H1 (cell line): ENCODE measurements at regions not wholly inside any gene's neighbourhood (a gene's known extent, or its start where the extent isn't known, plus 50 kb on each side); places are given as distances from the start of the nearest gene placed in this dataset.

Experiments used
- CTCF ChIA-PET: fragments of 300-600 bp; sonication (Branson Sonifier 250); formaldehyde crosslinking; loops from one replicate; lab custom pipeline; 2021; ENCODE audit not compliant: partially characterized antibody; lab: Charles Lee
- POLR2A ChIA-PET: fragments of 300-600 bp; sonication (Branson Sonifier 250); formaldehyde crosslinking; loops from one replicate; lab custom pipeline; 2021; ENCODE audit warnings: inconsistent platforms; ENCODE audit not compliant: partially characterized antibody; lab: Charles Lee
- DNase-seq, 2 experiments: peaks; one replicate each; pipeline versions ENCODE4 v3.0.0 to v3.0.0-alpha.2; 2010 to 2022; ENCODE audit warnings: low spot score in 2 of 2, low read depth in 1 of 2, mixed read lengths in 1 of 2
- FAIRE-seq: peaks from 2 replicates; lab custom pipeline; 2011; peaks lifted over from hg19 to GRCh38; lab: Jason Lieb, UNC
- H2AFZ ChIP-seq: 2 replicates; pipeline ENCODE4 v1.8.1; 2012; ENCODE audit warnings: low read length, inconsistent platforms
- H2AK5ac ChIP-seq: 2 replicates; pipeline ENCODE4 v1.6.1; 2013; ENCODE audit warnings: low read depth, low read length
- H2BK120ac ChIP-seq: replicated peaks from 2 replicates; pipeline ENCODE3; 2013; ENCODE audit warnings: low read depth, low read length, inconsistent platforms
- H2BK12ac ChIP-seq: 2 replicates; pipeline ENCODE4 v1.6.1; 2013; ENCODE audit warnings: low read depth, low read length
- H2BK15ac ChIP-seq: 2 replicates; pipeline ENCODE4 v1.6.1; 2013; ENCODE audit warnings: low read length
- H2BK20ac ChIP-seq: 2 replicates; pipeline ENCODE4 v1.6.1; 2013; ENCODE audit warnings: low read length
- H2BK5ac ChIP-seq: 2 replicates; pipeline ENCODE4 v1.6.1; 2013; ENCODE audit warnings: low read depth, low read length
- H3K14ac ChIP-seq: 2 replicates; pipeline ENCODE4 v1.6.1; 2013; ENCODE audit warnings: inconsistent platforms; ENCODE audit not compliant: insufficient read length
- H3K18ac ChIP-seq: 2 replicates; pipeline ENCODE4 v1.6.1; 2013; ENCODE audit warnings: low read length; ENCODE audit errors: extremely low read depth
- H3K23ac ChIP-seq: 2 replicates; pipeline ENCODE4 v1.6.1; 2013; ENCODE audit warnings: inconsistent platforms; ENCODE audit not compliant: insufficient read length
- H3K23me2 ChIP-seq: 2 replicates; pipeline ENCODE4 v1.6.1; 2013; ENCODE audit warnings: low read depth, low read length
- H3K27ac ChIP-seq: 2 replicates; pipeline ENCODE4 v1.6.1; 2011; ENCODE audit warnings: low read depth, low read length, inconsistent platforms
- H3K27me3 ChIP-seq, 4 experiments: replicated peaks in 1 of 4; 1 replicate in 1 of 4; 2 replicates in 3 of 4; pipeline versions ENCODE4 v1.6.1 to v1.8.1; 2011 to 2013; ENCODE audit warnings: low read length in 3 of 4, mild to moderate bottlenecking in 3 of 4, inconsistent platforms in 2 of 4, mixed read lengths in 2 of 4, moderate library complexity in 1 of 4; ENCODE audit not compliant: control insufficient read depth in 3 of 4, insufficient read depth in 3 of 4; ENCODE audit errors: extremely low read depth in 1 of 4
- H3K36me3 ChIP-seq, 4 experiments: 2 replicates each; pipeline versions ENCODE4 v1.6.1 to v1.8.1; 2011 to 2013; ENCODE audit warnings: mild to moderate bottlenecking in 4 of 4, low read length in 3 of 4, moderate library complexity in 2 of 4, control low read depth in 1 of 4, inconsistent platforms in 1 of 4; ENCODE audit not compliant: insufficient read depth in 4 of 4, control insufficient read depth in 2 of 4
- H3K4ac ChIP-seq: replicated peaks from 2 replicates; pipeline ENCODE3; 2013; ENCODE audit warnings: low read length, low read depth, mixed read lengths, inconsistent platforms; ENCODE audit not compliant: insufficient read length
- H3K4me1 ChIP-seq, 4 experiments: replicated peaks in 1 of 4; 1 replicate in 1 of 4; 2 replicates in 3 of 4; pipeline versions ENCODE4 v1.6.1 to v1.8.1; 2011 to 2013; ENCODE audit warnings: low read length in 3 of 4, inconsistent platforms in 2 of 4, mixed read lengths in 1 of 4; ENCODE audit not compliant: insufficient read depth in 4 of 4, control insufficient read depth in 3 of 4
- H3K4me2 ChIP-seq, 2 experiments: 2 replicates each; pipeline versions ENCODE4 v1.6.1 to v1.8.1; 2011 to 2013; ENCODE audit warnings: low read depth in 2 of 2, low read length in 2 of 2, control low read depth in 1 of 2, inconsistent platforms in 1 of 2, mild to moderate bottlenecking in 1 of 2; ENCODE audit not compliant: insufficient read depth in 1 of 2
- H3K4me3 ChIP-seq, 4 experiments: fragments of 200-600, 300-600 bp in 1 of 4; sonication (generic), shearing (Covaris generic), sonication (Bioruptor Twin) in 1 of 4; 2 replicates each; pipeline versions ENCODE4 v1.5.1 to v1.8.1; 2011 to 2016; ENCODE audit warnings: low read length in 4 of 4, low read depth in 3 of 4, control low read depth in 2 of 4, inconsistent platforms in 2 of 4, mild to moderate bottlenecking in 2 of 4, mixed read lengths in 1 of 4, moderate library complexity in 1 of 4; ENCODE audit not compliant: insufficient read depth in 2 of 4; ENCODE audit errors: extremely low read depth in 1 of 4
- H3K56ac ChIP-seq: replicated peaks from 2 replicates; pipeline ENCODE3; 2013; ENCODE audit warnings: low read depth, mild to moderate bottlenecking, mixed read lengths, low read length, inconsistent platforms; ENCODE audit not compliant: insufficient read length
- H3K79me1 ChIP-seq: 2 replicates; pipeline ENCODE4 v1.6.1; 2013; ENCODE audit warnings: low read depth, low read length, control low read depth
- H3K79me2 ChIP-seq, 2 experiments: 2 replicates each; pipeline versions ENCODE4 v1.6.1 to v1.8.1; 2012 to 2013; ENCODE audit warnings: low read length in 2 of 2, mild to moderate bottlenecking in 2 of 2, inconsistent platforms in 1 of 2; ENCODE audit not compliant: insufficient read depth in 2 of 2, control insufficient read depth in 1 of 2
- H3K9ac ChIP-seq, 4 experiments: replicated peaks in 1 of 4; 1 replicate in 1 of 4; 2 replicates in 3 of 4; pipeline versions ENCODE4 v1.6.1 to v1.8.1; 2011 to 2013; ENCODE audit warnings: low read depth in 3 of 4, low read length in 3 of 4, control low read depth in 2 of 4, mild to moderate bottlenecking in 2 of 4, moderate library complexity in 2 of 4, inconsistent platforms in 1 of 4; ENCODE audit errors: extremely low read depth in 1 of 4
- H3K9me3 ChIP-seq, 2 experiments: 2 replicates each; pipeline versions ENCODE4 v1.6.1 to v1.8.1; 2012 to 2013; ENCODE audit warnings: mild to moderate bottlenecking in 2 of 2, moderate library complexity in 2 of 2, control low read depth in 1 of 2, inconsistent platforms in 1 of 2, low read depth in 1 of 2, low read length in 1 of 2, mixed read lengths in 1 of 2; ENCODE audit not compliant: insufficient read depth in 2 of 2
- H4K20me1 ChIP-seq, 2 experiments: replicated peaks in 1 of 2; 2 replicates each; pipeline versions ENCODE3 to v1.8.1; 2011 to 2013; ENCODE audit warnings: inconsistent platforms in 2 of 2, low read length in 2 of 2, mild to moderate bottlenecking in 1 of 2; ENCODE audit not compliant: insufficient read depth in 2 of 2, control insufficient read depth in 1 of 2
- H4K5ac ChIP-seq: 2 replicates; pipeline ENCODE4 v1.6.1; 2013; ENCODE audit warnings: low read length, low read depth, mixed read lengths, inconsistent platforms; ENCODE audit not compliant: insufficient read length
- H4K8ac ChIP-seq: 2 replicates; pipeline ENCODE4 v1.8.0; 2013; ENCODE audit warnings: mild to moderate bottlenecking, moderate library complexity, low read length, inconsistent platforms; ENCODE audit not compliant: insufficient read depth; ENCODE audit errors: extremely low read depth
- H4K91ac ChIP-seq: replicated peaks from 2 replicates; pipeline ENCODE3; 2013; ENCODE audit warnings: low read length, mixed read lengths, inconsistent platforms; ENCODE audit not compliant: insufficient read length
- CTBP2 ChIP-seq: IDR thresholded peaks from 2 replicates; pipeline ENCODE4 v1.7.0; 2011; ENCODE audit warnings: borderline replicate concordance, mild to moderate bottlenecking, moderate library complexity, mixed read lengths, low read length; ENCODE audit not compliant: insufficient read depth, insufficient read length
- PHF8 ChIP-seq: fragments of 200-600 bp; sonication (generic); conservative IDR thresholded peaks from 2 replicates; pipeline ENCODE4 v1.7.1; 2012; ENCODE audit warnings: low read depth, mild to moderate bottlenecking, inconsistent platforms, low read length, moderate library complexity
- WGBS, 2 experiments: shearing (Covaris generic) in 1 of 2; methylation state at CpG; one replicate each; pipeline versions ENCODE4 v1.1.6 to v1.1.7; 2013 to 2015; ENCODE audit warnings: low lambda C conversion rate in 2 of 2, mixed read lengths in 2 of 2, inconsistent platforms in 1 of 2, low coverage in 1 of 2, missing lambda C conversion rate in 1 of 2; ENCODE audit not compliant: insufficient replicate concordance in 2 of 2, insufficient coverage in 1 of 2, insufficient read length in 1 of 2; ENCODE audit errors: extremely low coverage in 1 of 2, missing lambda C conversion rate in 1 of 2; 5-methylcytosine and 5-hydroxymethylcytosine counted together

- no peak overlapping the region; the same call in 1 of the 2 replicates for H3K18ac ChIP-seq
Measured at GRCh38 chr18:11260961-11261461, 111.6 kb upstream of the PIEZO2 start.

More at GRCh38 chr18:11260961-11261461, 111.6 kb upstream of the PIEZO2 start:
- Histone ChIP-seq H3K79me1 (no peaks in the 10 kb centered on the region), H4K91ac (no peak overlapping the region), H3K4me3 (no peak overlapping the region; a peak in 1 of 8 replicates), H2BK20ac (no peak overlapping the region), H4K8ac (no peak overlapping the region), H2BK15ac (no peak overlapping the region), H3K4ac (no peak overlapping the region), H4K5ac (no peak overlapping the region), H4K20me1 (no peaks in the 10 kb centered on the region), H3K14ac (no peak overlapping the region), H3K9ac (no peak overlapping the region), H3K9me3 (peaks cover 0 to 7% of the 10 kb centered on the region in 2 experiments; a peak in 2 of 4 replicates), H3K4me1 (peaks cover 0 to 2% (median 1%) of the 10 kb centered on the region in 4 experiments; a peak in 3 of 7 replicates), H2AK5ac (no peak overlapping the region), H2BK120ac (no peak overlapping the region), H3K4me2 (no peak overlapping the region), H3K27me3 (no peaks in the 10 kb centered on the region), H3K56ac (no peak overlapping the region), H2BK12ac (0 out of 2 replicates have a peak overlapping the region, but pooled peaks have one; percentile 28), H3K27ac (no peak overlapping the region), H3K23ac (no peak overlapping the region), H3K79me2 (no peaks in the 10 kb centered on the region), H3K23me2 (no peaks in the 10 kb centered on the region), H3K36me3 (no peaks in the 10 kb centered on the region), H2BK5ac (no peak overlapping the region), H2AFZ (0 out of 2 replicates have a peak overlapping the region, but pooled peaks have one; percentile 10)
- TF ChIP-seq PHF8 (no peak), CTBP2 (no peak)
- DNase-seq (peak in 1 of 2 experiments; percentile 5), FAIRE-seq (peak; percentile 72)
- ChIA-PET POLR2A (interaction anchor here (1.2 kb wide), 1 partner anchor 38 kb away, joined by 3 read pairs; no protein-coding TSS in a partner anchor), CTCF (interaction anchor here (0.8 to 2.5 kb wide), 3 partner anchors 50 to 258 kb away, joined by 3 to 7 read pairs (median 4); no protein-coding TSS in a partner anchor)
- WGBS, 2 experiments: 91% methylated on average over 3 of the region's 3 CpGs; no CpG with 5 or more reads in 1 of the 2 experiments
